Chondrocyte (in vitro differentiated cells): ENCODE measurements at regions not wholly inside any gene's neighbourhood (a gene's known extent, or its start where the extent isn't known, plus 50 kb on each side); places are given as distances from the start of the nearest gene placed in this dataset.
A peak's percentile ranks its signal among the peaks of the same experiment; 100 is the strongest.

Experiments used
- DNase-seq: peaks from one replicate; pipeline ENCODE4 v3.0.0; 2021; ENCODE audit warnings: mixed read lengths, low spot score
- H3K27ac Mint-ChIP-seq: one replicate; pipeline ENCODE4 v1.8.0; 2021; ENCODE audit warnings: mild to moderate bottlenecking, moderate library complexity, mixed read lengths; ENCODE audit not compliant: unreplicated experiment
- H3K27me3 Mint-ChIP-seq: 2 replicates; pipeline ENCODE4 v1.8.0; 2021; ENCODE audit warnings: low read depth, mixed read lengths
- H3K36me3 Mint-ChIP-seq: 2 replicates; pipeline ENCODE4 v1.8.0; 2021; ENCODE audit warnings: low read depth, mixed read lengths
- H3K4me1 Mint-ChIP-seq: 2 replicates; pipeline ENCODE4 v1.8.0; 2021; ENCODE audit warnings: low read depth, mild to moderate bottlenecking, mixed read lengths
- H3K4me3 Mint-ChIP-seq: one replicate; pipeline ENCODE4 v1.8.0; 2021; ENCODE audit warnings: mild to moderate bottlenecking, moderate library complexity, mixed read lengths; ENCODE audit not compliant: unreplicated experiment
- H3K9me3 Mint-ChIP-seq: 2 replicates; pipeline ENCODE4 v1.8.0; 2021; ENCODE audit warnings: low read depth, mixed read lengths
- CTCF ChIP-seq: fragments of 200-600 bp; sonication (generic); IDR thresholded peaks from 2 replicates; pipeline ENCODE4 v1.5.0; 2021; ENCODE audit warnings: antibody characterized with exemption, mild to moderate bottlenecking, moderate library complexity

- peaks cover 32% of the 10 kb centered on the region for H3K4me1 Mint-ChIP-seq
- no peak overlapping the region for H3K27ac Mint-ChIP-seq
- peaks cover 10% of the 10 kb centered on the region for H3K9me3 Mint-ChIP-seq
- H3K36me3 Mint-ChIP-seq, result no peaks in the 10 kb centered on the region
- no peak for TF ChIP-seq CTCF
- no peak overlapping the region for H3K4me3 Mint-ChIP-seq
- no peaks in the 10 kb centered on the region for H3K27me3 Mint-ChIP-seq
- no peak for DNase-seq
Measured at GRCh38 chrX:39720945-39721344, 376.8 kb downstream of the BCOR start.

- H3K4me1 Mint-ChIP-seq, result peaks cover 40% of the 10 kb centered on the region
- H3K27me3 Mint-ChIP-seq, result no peaks in the 10 kb centered on the region
- H3K27ac Mint-ChIP-seq, result peak overlapping the region; percentile 81
- H3K4me3 Mint-ChIP-seq, result peak overlapping the region; percentile 37
- H3K36me3 Mint-ChIP-seq, result no peaks in the 10 kb centered on the region
- TF ChIP-seq CTCF, result no peak
- H3K9me3 Mint-ChIP-seq, result peaks cover 10% of the 10 kb centered on the region
- DNase-seq, result no peak
Measured at GRCh38 chrX:39721566-39722279, 376.0 kb downstream of the BCOR start.

- peaks cover 44% of the 10 kb centered on the region for H3K4me1 Mint-ChIP-seq
- no peak for TF ChIP-seq CTCF
Measured at GRCh38 chrX:39724544-39724943, 373.2 kb downstream of the BCOR start.

GRCh38 chrX:39725114-39725513, 372.6 kb downstream of the BCOR start:
- Mint-ChIP-seq H3K4me3 (no peak overlapping the region), H3K4me1 (peaks cover 45% of the 10 kb centered on the region), H3K27ac (no peak overlapping the region), H3K27me3 (no peaks in the 10 kb centered on the region), H3K36me3 (no peaks in the 10 kb centered on the region), H3K9me3 (peaks cover 22% of the 10 kb centered on the region)
- no peak for DNase-seq
- TF ChIP-seq CTCF, result no peak

More at GRCh38 chrX:39724544-39724943, 373.2 kb downstream of the BCOR start:
- H3K4me3 Mint-ChIP-seq, result no peak overlapping the region
- no peak overlapping the region for H3K27ac Mint-ChIP-seq
- no peaks in the 10 kb centered on the region for H3K27me3 Mint-ChIP-seq
- no peaks in the 10 kb centered on the region for H3K36me3 Mint-ChIP-seq
- peaks cover 22% of the 10 kb centered on the region for H3K9me3 Mint-ChIP-seq
- no peak for DNase-seq

GRCh38 chrX:39725928-39726619, 371.7 kb downstream of the BCOR start:
- H3K36me3 Mint-ChIP-seq, result no peaks in the 10 kb centered on the region
- DNase-seq, result no peak
- H3K4me3 Mint-ChIP-seq, result no peak overlapping the region
- H3K27ac Mint-ChIP-seq, result no peak overlapping the region
- TF ChIP-seq CTCF, result no peak
- no peaks in the 10 kb centered on the region for H3K27me3 Mint-ChIP-seq
- peaks cover 22% of the 10 kb centered on the region for H3K9me3 Mint-ChIP-seq
- peaks cover 52% of the 10 kb centered on the region for H3K4me1 Mint-ChIP-seq
